Sigmoid colon (tissue), 6 donors: ENCODE measurements at regions not wholly inside any gene's neighbourhood (a gene's known extent, or its start where the extent isn't known, plus 50 kb on each side); places are given as distances from the start of the nearest gene placed in this dataset.

Source experiments
- DNase-seq: peaks from one replicate; pipeline ENCODE4 v3.0.0-alpha.2; 2019
- H3K27ac ChIP-seq, 4 donors: fragments of 200-600 bp; sonication (generic); one replicate each; pipeline ENCODE4 v1.5.1; 2016 to 2019; ENCODE audit warnings: mild to moderate bottlenecking in 1 of 4
- H3K27me3 ChIP-seq, 3 donors: fragments of 200-600 bp; sonication (generic); one replicate each; pipeline ENCODE4 v1.5.1; 2019; ENCODE audit warnings: mild to moderate bottlenecking in 1 of 3
- H3K36me3 ChIP-seq, 4 donors: fragments of 200-600 bp; sonication (generic); one replicate each; pipeline ENCODE4 v1.5.1; 2016 to 2019
- H3K4me1 ChIP-seq, 4 donors: fragments of 200-600 bp; sonication (generic); one replicate each; pipeline ENCODE4 v1.5.1; 2017 to 2019
- H3K4me3 ChIP-seq, 4 donors: fragments of 200-600 bp; sonication (generic); one replicate each; pipeline ENCODE4 v1.5.1; 2017 to 2019; ENCODE audit warnings: mild to moderate bottlenecking in 2 of 4, moderate library complexity in 1 of 4
- H3K9me3 ChIP-seq, 4 donors: fragments of 200-600 bp in 3 of 4; sonication (generic) in 3 of 4; one replicate each; pipeline versions ENCODE4 v1.5.1 to v1.6.1; 2013 to 2019
- EP300 ChIP-seq, 4 donors: sonication (generic); formaldehyde crosslinking; IDR thresholded peaks; one replicate each; pipeline ENCODE4 v1.6.1; 2017; ENCODE audit warnings: antibody characterized with exemption in 4 of 4
- POLR2A ChIP-seq, 2 donors: fragments of 450-650 bp; IDR thresholded peaks; one replicate each; pipeline ENCODE4 v1.6.1; 2016; ENCODE audit warnings: antibody characterized with exemption in 2 of 2, mild to moderate bottlenecking in 2 of 2, moderate library complexity in 2 of 2
- POLR2AphosphoS5 ChIP-seq, 4 donors: sonication (generic); formaldehyde crosslinking; IDR thresholded peaks; one replicate each; pipeline ENCODE4 v1.6.1; 2017; ENCODE audit warnings: antibody characterized with exemption in 4 of 4
- WGBS, 2 donors: extraction: QIAGEN DNeasy Blood & Tissue Kit; methylation state at CpG; one replicate each; pipeline ENCODE4 v1.1.7; 2013; 5-methylcytosine and 5-hydroxymethylcytosine counted together
- intact Hi-C: fragments of 100-400 bp; cut with DNase I; formaldehyde crosslinking; loops from one replicate; pipeline ENCODE4 v1.15.1; 2023
- TF ChIP-seq, protein P1 (sequence below), 4 experiments: fragments of 450-650 bp in 3 of 4; fragments of 200-600 bp in 1 of 4; IDR thresholded peaks; one replicate each; pipeline ENCODE4 v1.5.1; 2016 to 2019; ENCODE audit warnings: antibody characterized with exemption in 4 of 4, mild to moderate bottlenecking in 3 of 4, moderate library complexity in 2 of 4
- donor health status: healthy with polysubstance abuse.
- donor health status: healthy.

GRCh38 chr14:22427771-22428231 lies 161.2 kb downstream of the DAD1 start:
- H3K9me3 ChIP-seq, result no peaks in the 10 kb centered on the region
- intact Hi-C loops, result no loop called here
- TF ChIP-seq POLR2AphosphoS5 (IDR thresholded peaks at IDR 0.05) (peak; percentile 67 to 90 (median 76)), EP300 (IDR thresholded peaks at IDR 0.05) (peak in 1 of 4 donors; percentile 58), POLR2A (IDR thresholded peaks at IDR 0.05) (no peak)
- peak overlapping the region in 3 of 4 donors; percentile 5 to 74 (median 71) for H3K27ac ChIP-seq
- no peaks in the 10 kb centered on the region for H3K27me3 ChIP-seq
- H3K4me3 ChIP-seq, result peak overlapping the region in 3 of 4 donors; percentile 3 to 18 (median 12)
- peaks cover 0 to 58% (median 36%) of the 10 kb centered on the region in 4 donors for H3K4me1 ChIP-seq
- DNase-seq, result peak; percentile 77
- H3K36me3 ChIP-seq, result no peaks in the 10 kb centered on the region
- WGBS, 2 donors, result 22 to 37% methylated on average over 9 of the region's 9 CpGs

DNA sequence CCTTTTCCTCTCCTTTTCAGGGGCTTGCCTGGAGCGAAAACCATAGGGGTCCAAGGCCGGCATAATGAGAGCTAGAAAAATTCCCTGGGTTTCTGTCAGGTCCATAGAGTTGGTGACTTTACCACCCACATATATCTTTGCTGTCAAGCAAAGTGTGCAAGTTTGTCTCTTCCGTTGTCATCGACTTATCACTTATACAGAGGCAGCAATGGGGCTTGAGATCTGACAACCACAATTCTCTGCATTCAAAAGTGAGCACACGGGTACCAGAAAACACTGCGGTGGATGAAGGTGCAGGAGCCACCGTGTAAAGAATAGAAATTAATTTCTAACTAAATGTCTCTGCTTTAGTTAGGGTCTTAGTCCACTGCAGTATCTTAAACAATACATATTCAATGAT lies 162.3 kb downstream of the DAD1 start:
- peak overlapping the region in 1 of 4 donors; percentile 74 for H3K27ac ChIP-seq
- DNase-seq, result no peak
- no peaks in the 10 kb centered on the region for H3K9me3 ChIP-seq
- 82 to 85% methylated on average over 7 of the region's 7 CpGs for WGBS, 2 donors
- TF ChIP-seq, protein P1, sequence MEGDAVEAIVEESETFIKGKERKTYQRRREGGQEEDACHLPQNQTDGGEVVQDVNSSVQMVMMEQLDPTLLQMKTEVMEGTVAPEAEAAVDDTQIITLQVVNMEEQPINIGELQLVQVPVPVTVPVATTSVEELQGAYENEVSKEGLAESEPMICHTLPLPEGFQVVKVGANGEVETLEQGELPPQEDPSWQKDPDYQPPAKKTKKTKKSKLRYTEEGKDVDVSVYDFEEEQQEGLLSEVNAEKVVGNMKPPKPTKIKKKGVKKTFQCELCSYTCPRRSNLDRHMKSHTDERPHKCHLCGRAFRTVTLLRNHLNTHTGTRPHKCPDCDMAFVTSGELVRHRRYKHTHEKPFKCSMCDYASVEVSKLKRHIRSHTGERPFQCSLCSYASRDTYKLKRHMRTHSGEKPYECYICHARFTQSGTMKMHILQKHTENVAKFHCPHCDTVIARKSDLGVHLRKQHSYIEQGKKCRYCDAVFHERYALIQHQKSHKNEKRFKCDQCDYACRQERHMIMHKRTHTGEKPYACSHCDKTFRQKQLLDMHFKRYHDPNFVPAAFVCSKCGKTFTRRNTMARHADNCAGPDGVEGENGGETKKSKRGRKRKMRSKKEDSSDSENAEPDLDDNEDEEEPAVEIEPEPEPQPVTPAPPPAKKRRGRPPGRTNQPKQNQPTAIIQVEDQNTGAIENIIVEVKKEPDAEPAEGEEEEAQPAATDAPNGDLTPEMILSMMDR (IDR thresholded peaks at IDR 0.05), result no peak
- TF ChIP-seq EP300 (IDR thresholded peaks at IDR 0.05), result no peak
- no peak for TF ChIP-seq POLR2AphosphoS5 (IDR thresholded peaks at IDR 0.05)
- TF ChIP-seq POLR2A (IDR thresholded peaks at IDR 0.05), result no peak
- no peak overlapping the region for H3K4me3 ChIP-seq
- peaks cover 0 to 47% (median 27%) of the 10 kb centered on the region in 4 donors for H3K4me1 ChIP-seq
- intact Hi-C loops, result no loop called here
- no peaks in the 10 kb centered on the region for H3K27me3 ChIP-seq
- H3K36me3 ChIP-seq, result no peaks in the 10 kb centered on the region

DNA sequence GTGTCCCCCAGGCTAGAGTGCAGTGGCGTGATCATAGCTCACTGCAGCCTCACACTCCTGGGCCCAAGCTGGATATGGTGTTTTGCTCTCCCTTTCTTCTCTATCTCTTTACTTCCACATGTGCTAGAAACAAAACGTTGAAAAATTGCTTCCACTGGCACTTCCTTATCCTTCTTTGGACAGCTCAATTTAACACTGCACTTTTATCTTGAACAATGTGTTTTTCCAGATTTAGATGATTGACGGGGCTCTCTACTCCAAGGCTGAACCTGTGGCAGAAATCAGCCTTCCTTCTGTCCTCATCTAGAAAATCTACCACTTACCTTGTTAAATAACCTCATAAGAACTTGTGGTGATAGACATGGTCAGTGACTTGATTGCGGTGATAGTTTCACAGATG lies 165.1 kb downstream of the DAD1 start:
- Histone ChIP-seq H3K36me3 (no peaks in the 10 kb centered on the region), H3K4me3 (no peak overlapping the region), H3K4me1 (peaks cover 0 to 29% (median 24%) of the 10 kb centered on the region in 4 donors), H3K27me3 (no peaks in the 10 kb centered on the region), H3K27ac (no peak overlapping the region), H3K9me3 (no peaks in the 10 kb centered on the region)
- intact Hi-C loops, result no loop called here
- WGBS, 2 donors, result 71 to 72% methylated on average over 4 of the region's 4 CpGs
- TF ChIP-seq EP300 (IDR thresholded peaks at IDR 0.05) (no peak), POLR2A (IDR thresholded peaks at IDR 0.05) (no peak), POLR2AphosphoS5 (IDR thresholded peaks at IDR 0.05) (no peak)
- TF ChIP-seq, protein P1 (IDR thresholded peaks at IDR 0.05), result no peak
- DNase-seq, result no peak

GRCh38 chr14:22422238-22422637 lies 166.8 kb downstream of the DAD1 start:
- no peak overlapping the region for H3K4me3 ChIP-seq
- H3K27me3 ChIP-seq, result no peaks in the 10 kb centered on the region
- intact Hi-C loops, result no loop called here
- no peak for DNase-seq
- TF ChIP-seq POLR2AphosphoS5 (IDR thresholded peaks at IDR 0.05), result no peak
- TF ChIP-seq, protein P1 (IDR thresholded peaks at IDR 0.05), result no peak
- TF ChIP-seq POLR2A (IDR thresholded peaks at IDR 0.05), result no peak
- no peak for TF ChIP-seq EP300 (IDR thresholded peaks at IDR 0.05)
- no peaks in the 10 kb centered on the region for H3K9me3 ChIP-seq
- WGBS, 2 donors, result 64 to 77% methylated on average over 3 of the region's 3 CpGs
- H3K27ac ChIP-seq, result no peak overlapping the region
- peaks cover 0 to 13% (median 8%) of the 10 kb centered on the region in 4 donors for H3K4me1 ChIP-seq
- H3K36me3 ChIP-seq, result no peaks in the 10 kb centered on the region

DNA sequence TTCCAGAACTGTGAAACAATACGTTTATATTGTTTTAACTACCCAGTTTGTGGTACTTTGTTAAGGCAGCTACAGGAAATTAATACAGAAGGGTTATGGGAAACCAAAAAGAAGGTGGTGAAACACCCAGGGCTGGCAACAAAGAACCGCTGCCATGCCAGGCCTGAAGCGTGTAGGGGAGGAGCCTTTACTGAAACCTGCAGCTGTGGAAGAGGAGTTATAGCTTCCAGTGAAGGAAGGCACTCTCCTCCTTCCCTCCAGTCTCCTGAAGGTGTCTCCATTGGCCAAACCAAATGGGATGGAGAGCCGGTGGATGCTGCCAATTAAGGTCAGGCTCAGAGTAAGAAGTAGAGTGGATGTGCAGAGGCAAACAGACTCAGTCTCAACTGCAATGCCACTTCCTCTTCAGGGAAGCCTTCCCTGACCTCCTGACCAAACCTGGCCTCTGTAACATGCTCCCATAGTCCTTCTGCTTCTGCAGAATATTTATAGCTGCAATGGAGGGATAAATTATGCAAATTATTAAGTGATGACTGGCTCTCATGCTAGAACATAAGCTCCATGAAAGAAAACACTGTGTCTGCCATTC lies 168.3 kb downstream of the DAD1 start:
- intact Hi-C loops, result no loop called here
- Histone ChIP-seq H3K27me3 (no peaks in the 10 kb centered on the region), H3K36me3 (no peaks in the 10 kb centered on the region), H3K4me3 (no peak overlapping the region), H3K9me3 (no peaks in the 10 kb centered on the region), H3K27ac (no peak overlapping the region), H3K4me1 (peaks cover 0 to 1% (median 0%) of the 10 kb centered on the region in 4 donors)
- DNase-seq, result no peak
- TF ChIP-seq POLR2A (IDR thresholded peaks at IDR 0.05) (no peak), EP300 (IDR thresholded peaks at IDR 0.05) (no peak), POLR2AphosphoS5 (IDR thresholded peaks at IDR 0.05) (no peak)
- TF ChIP-seq, protein P1 (IDR thresholded peaks at IDR 0.05), result no peak
- WGBS, 2 donors, result 78 to 86% methylated on average over 4 of the region's 4 CpGs
